ENCODE measurements at regions not wholly inside any gene's neighbourhood (a gene's known extent, or its start where the extent isn't known, plus 50 kb on each side); places are given as distances from the start of the nearest gene placed in this dataset.

GRCh38 chr1:30601316-30602085 lies 121.9 kb downstream of the MATN1 start:
- no peaks in the 10 kb centered on the region for H3K4me1 ChIP-seq
- H3K4me3 ChIP-seq (ENCODE audit: low read depth, low read length) = no peak overlapping the region
- Mint-ChIP-seq H3K27ac (ENCODE audit: unreplicated experiment) (no peak overlapping the region), H3K4me1 (ENCODE audit: low read depth, unreplicated experiment) (no peaks in the 10 kb centered on the region), H3K27me3 (ENCODE audit: insufficient read depth, unreplicated experiment) (peaks cover 9% of the 10 kb centered on the region), H3K9me3 (ENCODE audit: unreplicated experiment) (no peaks in the 10 kb centered on the region), H3K36me3 (ENCODE audit: insufficient read depth, unreplicated experiment) (no peaks in the 10 kb centered on the region), H3K4me3 (ENCODE audit: unreplicated experiment) (no peak overlapping the region)
- DNase-seq = no peak
- intact Hi-C loops (cut with micrococcal nuclease; ENCODE audit: unreplicated experiment) = no loop called here
- ChIA-PET POLR2A (no interaction called here), CTCF (no interaction called here)
- no peaks in the 10 kb centered on the region for H3K27me3 ChIP-seq (replicated peaks; ENCODE audit: control insufficient read depth, insufficient read depth, low read length)
- TF ChIP-seq CTCF (IDR thresholded peaks at IDR 0.05; ENCODE audit: insufficient read depth in 1 of 2, low read depth in 1 of 2, low read length in 1 of 2, severe bottlenecking in 1 of 2, unreplicated experiment in 1 of 2) = no peak
- BruUV-seq (replicated peaks) = no TSS peak
- H3K9me3 ChIP-seq = no peaks in the 10 kb centered on the region
- no peaks in the 10 kb centered on the region for H3K36me3 ChIP-seq (ENCODE audit: control insufficient read depth, insufficient read depth, low read length)

GRCh38 chr1:30600706-30601105 lies 122.7 kb downstream of the MATN1 start:
- H3K36me3 ChIP-seq (ENCODE audit: control insufficient read depth, insufficient read depth, low read length) = no peaks in the 10 kb centered on the region
- no peaks in the 10 kb centered on the region for H3K36me3 Mint-ChIP-seq (ENCODE audit: insufficient read depth, unreplicated experiment)
- no peaks in the 10 kb centered on the region for H3K9me3 ChIP-seq
- peaks cover 9% of the 10 kb centered on the region for H3K27me3 Mint-ChIP-seq (ENCODE audit: insufficient read depth, unreplicated experiment)
- no peaks in the 10 kb centered on the region for H3K27me3 ChIP-seq (replicated peaks; ENCODE audit: control insufficient read depth, insufficient read depth, low read length)
- TF ChIP-seq CTCF (IDR thresholded peaks at IDR 0.05; ENCODE audit: insufficient read depth in 1 of 2, low read depth in 1 of 2, low read length in 1 of 2, severe bottlenecking in 1 of 2, unreplicated experiment in 1 of 2) = no peak
- no peak overlapping the region for H3K4me3 ChIP-seq (ENCODE audit: low read depth, low read length)
- no peaks in the 10 kb centered on the region for H3K9me3 Mint-ChIP-seq (ENCODE audit: unreplicated experiment)
- H3K4me1 ChIP-seq = no peaks in the 10 kb centered on the region
- no TSS peak for BruUV-seq (replicated peaks)
- no peak overlapping the region for H3K27ac Mint-ChIP-seq (ENCODE audit: unreplicated experiment)
- ChIA-PET POLR2A (no interaction called here), CTCF (no interaction called here)
- intact Hi-C loops (cut with micrococcal nuclease; ENCODE audit: unreplicated experiment) = no loop called here
- no peaks in the 10 kb centered on the region for H3K4me1 Mint-ChIP-seq (ENCODE audit: low read depth, unreplicated experiment)
- H3K4me3 Mint-ChIP-seq (ENCODE audit: unreplicated experiment) = no peak overlapping the region
- no peak for DNase-seq

- H3K36me3 Mint-ChIP-seq (ENCODE audit: insufficient read depth, unreplicated experiment) = no peaks in the 10 kb centered on the region
- Histone ChIP-seq H3K36me3 (ENCODE audit: control insufficient read depth, insufficient read depth, low read length) (no peaks in the 10 kb centered on the region), H3K9me3 (no peaks in the 10 kb centered on the region), H3K4me3 (ENCODE audit: low read depth, low read length) (no peak overlapping the region), H3K4me1 (no peaks in the 10 kb centered on the region), H3K27me3 (replicated peaks; ENCODE audit: control insufficient read depth, insufficient read depth, low read length) (no peaks in the 10 kb centered on the region)
- ChIA-PET CTCF (no interaction called here), POLR2A (no interaction called here)
- intact Hi-C loops (cut with micrococcal nuclease; ENCODE audit: unreplicated experiment) = no loop called here
- H3K27me3 Mint-ChIP-seq (ENCODE audit: insufficient read depth, unreplicated experiment) = peaks cover 10% of the 10 kb centered on the region
- H3K4me1 Mint-ChIP-seq (ENCODE audit: low read depth, unreplicated experiment) = no peaks in the 10 kb centered on the region
- H3K9me3 Mint-ChIP-seq (ENCODE audit: unreplicated experiment) = no peaks in the 10 kb centered on the region
- H3K27ac Mint-ChIP-seq (ENCODE audit: unreplicated experiment) = no peak overlapping the region
- no TSS peak for BruUV-seq (replicated peaks)
- DNase-seq = no peak
- H3K4me3 Mint-ChIP-seq (ENCODE audit: unreplicated experiment) = no peak overlapping the region
- TF ChIP-seq CTCF (IDR thresholded peaks at IDR 0.05; ENCODE audit: insufficient read depth in 1 of 2, low read depth in 1 of 2, low read length in 1 of 2, severe bottlenecking in 1 of 2, unreplicated experiment in 1 of 2) = no peak
Measured at GRCh38 chr1:30600258-30600657, 123.1 kb downstream of the MATN1 start.
